ENCODE measurements at regions not wholly inside any gene's neighbourhood (a gene's known extent, or its start where the extent isn't known, plus 50 kb on each side); places are given as distances from the start of the nearest gene placed in this dataset.

DNA sequence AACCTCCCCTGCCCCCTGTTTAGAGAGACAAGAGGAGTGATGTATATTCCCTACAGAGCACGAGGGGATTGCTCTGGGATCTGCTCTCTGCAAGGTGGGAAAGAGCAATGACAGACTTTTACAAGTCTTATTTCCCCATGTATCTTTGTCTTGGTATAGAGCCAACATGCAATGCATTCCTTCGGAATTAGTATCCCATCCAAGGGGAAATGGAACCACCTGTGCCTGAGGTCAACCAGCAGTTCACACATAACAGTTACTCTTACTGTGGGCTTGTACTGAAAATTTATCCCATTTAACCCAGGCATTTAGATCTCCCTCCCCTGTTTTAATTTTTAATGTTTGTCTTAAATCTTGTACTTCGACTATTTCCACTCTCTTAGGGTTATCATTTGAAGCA is 250.4 kb downstream of the C6orf118 start:
- H2BK5ac ChIP-seq (ENCODE audit: insufficient read length, low read length): no peak overlapping the region
- no peaks in the 10 kb centered on the region for H3K23me2 ChIP-seq (ENCODE audit: insufficient read length, low read depth, low read length, poor library complexity, severe bottlenecking)
- Mint-ChIP-seq H3K4me3 (no peak overlapping the region), H3K9me3 (peaks cover 0 to 20% of the 10 kb centered on the region in 2 experiments; a peak in 3 of 5 replicates), H3K27me3 (ENCODE audit: low read depth) (no peaks in the 10 kb centered on the region), H3K36me3 (ENCODE audit: insufficient read depth in 1 of 3, low read depth in 3 of 3) (peaks cover 0 to 2% (median 0%) of the 10 kb centered on the region in 3 experiments; a peak in 2 of 7 replicates), H3K27ac (no peak overlapping the region), H3K4me1 (0 out of 4 replicates have a peak, but pooled peaks cover 0 to 3% of the 10 kb centered on the region in 2 experiments)
- H2BK15ac ChIP-seq (ENCODE audit: low read depth, low read length): no peak overlapping the region
- no peaks in the 10 kb centered on the region for H3K4me1 ChIP-seq (ENCODE audit: insufficient read depth, low read length)
- H3K4ac ChIP-seq (ENCODE audit: low read depth, low read length): no peak overlapping the region
- H2BK120ac ChIP-seq (ENCODE audit: low read depth, low read length, poor library complexity, severe bottlenecking): no peak overlapping the region
- TF ChIP-seq, protein P1, sequence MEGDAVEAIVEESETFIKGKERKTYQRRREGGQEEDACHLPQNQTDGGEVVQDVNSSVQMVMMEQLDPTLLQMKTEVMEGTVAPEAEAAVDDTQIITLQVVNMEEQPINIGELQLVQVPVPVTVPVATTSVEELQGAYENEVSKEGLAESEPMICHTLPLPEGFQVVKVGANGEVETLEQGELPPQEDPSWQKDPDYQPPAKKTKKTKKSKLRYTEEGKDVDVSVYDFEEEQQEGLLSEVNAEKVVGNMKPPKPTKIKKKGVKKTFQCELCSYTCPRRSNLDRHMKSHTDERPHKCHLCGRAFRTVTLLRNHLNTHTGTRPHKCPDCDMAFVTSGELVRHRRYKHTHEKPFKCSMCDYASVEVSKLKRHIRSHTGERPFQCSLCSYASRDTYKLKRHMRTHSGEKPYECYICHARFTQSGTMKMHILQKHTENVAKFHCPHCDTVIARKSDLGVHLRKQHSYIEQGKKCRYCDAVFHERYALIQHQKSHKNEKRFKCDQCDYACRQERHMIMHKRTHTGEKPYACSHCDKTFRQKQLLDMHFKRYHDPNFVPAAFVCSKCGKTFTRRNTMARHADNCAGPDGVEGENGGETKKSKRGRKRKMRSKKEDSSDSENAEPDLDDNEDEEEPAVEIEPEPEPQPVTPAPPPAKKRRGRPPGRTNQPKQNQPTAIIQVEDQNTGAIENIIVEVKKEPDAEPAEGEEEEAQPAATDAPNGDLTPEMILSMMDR (conservative IDR thresholded peaks at IDR 0.05): no peak
- no peak overlapping the region for H3K18ac ChIP-seq (ENCODE audit: insufficient read length, low read depth, low read length)
- no peak overlapping the region for H3K9ac ChIP-seq (ENCODE audit: extremely low read depth, insufficient read length, low read length)
- H4K5ac ChIP-seq (ENCODE audit: insufficient read length, low read depth, low read length): no peak overlapping the region
- no peak overlapping the region for H3K14ac ChIP-seq (ENCODE audit: insufficient read depth, low read length)
- H3K56ac ChIP-seq (ENCODE audit: insufficient read length, low read depth, low read length): no peak overlapping the region
- no peak overlapping the region for H2AK5ac ChIP-seq (ENCODE audit: insufficient read length, low read length)
- no peaks in the 10 kb centered on the region for H3K9me3 ChIP-seq (ENCODE audit: control insufficient read depth, low read depth, low read length)
- H4K91ac ChIP-seq (ENCODE audit: insufficient read length, low read depth, low read length): no peak overlapping the region
- no CpG with 5 or more reads among the region's 3 CpGs for WGBS (ENCODE audit: extremely low coverage, insufficient read length, low lambda C conversion rate)
- H4K8ac ChIP-seq (replicated peaks; ENCODE audit: insufficient read length, low read depth, low read length): no peak overlapping the region
- no peak overlapping the region for H2AFZ ChIP-seq (ENCODE audit: low read length)
- H3K23ac ChIP-seq (ENCODE audit: insufficient read length, low read depth, low read length): no peak overlapping the region
- no peak overlapping the region for H2BK20ac ChIP-seq (ENCODE audit: low read depth, low read length, poor library complexity, severe bottlenecking)
- DNase-seq: no peak
- H3K27me3 ChIP-seq (ENCODE audit: insufficient read depth, low read length): no peaks in the 10 kb centered on the region
- H3K4me2 ChIP-seq (ENCODE audit: insufficient read depth, insufficient read length, low read length): no peak overlapping the region
- no peak overlapping the region for H2BK12ac ChIP-seq (ENCODE audit: insufficient read length, low read depth, low read length)
- no peak overlapping the region for H3K27ac ChIP-seq (ENCODE audit: insufficient read length, low read depth, low read length)
- no peaks in the 10 kb centered on the region for H4K20me1 ChIP-seq (ENCODE audit: control insufficient read depth, insufficient read depth, insufficient read length)
- no peaks in the 10 kb centered on the region for H3K79me2 ChIP-seq (ENCODE audit: insufficient read depth, low read length)
- no peaks in the 10 kb centered on the region for H3K79me1 ChIP-seq (ENCODE audit: insufficient read depth, low read depth, low read length, poor library complexity, severe bottlenecking)
- H3T11ph ChIP-seq (ENCODE audit: low read length): no peak overlapping the region

All from H9 (cell line).